GM19438 (cell line): ENCODE measurements at regions not wholly inside any gene's neighbourhood (a gene's known extent, or its start where the extent isn't known, plus 50 kb on each side); places are given as distances from the start of the nearest gene placed in this dataset.

Source experiments
- ATAC-seq: cut with Tn5 transposase; IDR thresholded peaks from one replicate; pipeline ENCODE4 v1.9.1; 2021; ENCODE audit warnings: low read depth; ENCODE audit not compliant: unreplicated experiment

DNA sequence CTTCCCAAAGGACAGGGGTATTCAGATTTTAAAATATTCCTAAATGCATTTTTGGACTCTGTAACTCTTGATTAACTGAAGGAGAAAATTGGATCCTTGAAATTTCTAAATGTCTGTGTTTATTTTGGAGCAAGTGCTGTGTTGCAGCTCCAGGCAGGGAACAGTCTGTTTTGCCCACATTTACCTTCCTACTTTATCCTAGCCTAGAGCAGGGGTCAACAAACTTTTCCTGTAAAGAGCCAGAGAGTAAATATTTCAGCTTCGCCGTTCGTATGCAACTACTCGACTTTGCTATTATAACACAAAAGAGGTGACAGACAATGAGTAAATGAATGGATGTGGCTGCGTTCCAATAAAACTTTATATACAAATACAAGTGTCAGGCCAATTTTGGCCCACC is 402.2 kb downstream of the GPATCH2 start:
- no peak for ATAC-seq

DNA sequence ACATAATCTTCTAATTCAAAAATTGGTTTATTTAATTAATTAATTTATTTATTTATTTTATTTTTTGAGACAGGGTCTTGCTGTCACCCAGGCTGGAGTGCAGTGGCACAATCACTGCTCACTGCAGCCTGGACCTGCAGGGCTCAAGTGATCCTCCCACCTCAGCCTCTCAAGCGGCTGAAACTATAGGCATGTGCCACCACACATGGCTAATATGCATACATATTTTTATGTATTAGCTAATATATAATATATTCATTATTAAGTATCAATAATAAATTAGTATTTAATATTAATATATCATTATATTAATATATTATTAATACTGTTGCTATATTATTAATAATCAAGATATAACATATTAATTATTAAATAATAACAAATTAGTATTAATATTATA is 406.7 kb downstream of the GPATCH2 start:
- ATAC-seq = no peak

DNA sequence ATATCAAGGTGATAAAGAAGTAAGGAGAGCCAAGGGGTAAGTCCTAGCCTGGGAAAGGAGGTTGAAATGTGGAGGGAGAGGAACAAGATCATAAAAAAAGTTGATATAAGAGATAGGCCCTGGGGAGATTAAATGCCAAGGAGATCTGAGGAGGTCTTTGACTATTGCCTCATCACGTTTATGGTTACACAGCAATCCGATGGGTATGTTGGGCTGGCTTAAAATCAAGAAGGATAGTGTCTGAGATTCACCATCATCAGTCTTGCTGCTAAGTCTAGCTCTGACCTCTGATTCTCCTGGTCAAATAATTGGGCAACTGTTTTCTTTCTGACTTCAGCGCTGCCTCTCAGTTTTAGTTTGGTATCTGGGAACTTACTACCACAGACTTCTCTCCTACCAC is 416.3 kb downstream of the GPATCH2 start:
- no peak for ATAC-seq

DNA sequence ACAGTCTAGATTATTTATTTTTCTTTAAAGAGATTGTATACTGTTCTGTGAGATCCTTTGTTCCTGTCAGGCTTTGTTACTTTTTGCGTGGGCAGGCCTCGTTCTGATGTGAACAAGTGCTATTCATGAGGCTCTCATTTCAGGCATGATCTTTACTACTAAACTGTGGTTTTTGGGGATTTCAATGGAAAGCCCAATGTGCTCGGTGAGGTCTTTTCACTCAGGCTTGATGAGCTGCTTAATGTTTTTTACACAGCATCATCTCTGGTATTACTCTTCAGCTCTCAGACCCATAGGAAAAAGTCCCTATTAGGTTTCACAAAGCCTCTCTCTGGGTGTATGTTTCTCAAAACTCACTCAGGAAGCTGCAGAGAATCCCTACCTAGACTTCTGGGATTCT is 419.4 kb downstream of the GPATCH2 start:
- ATAC-seq = no peak

DNA sequence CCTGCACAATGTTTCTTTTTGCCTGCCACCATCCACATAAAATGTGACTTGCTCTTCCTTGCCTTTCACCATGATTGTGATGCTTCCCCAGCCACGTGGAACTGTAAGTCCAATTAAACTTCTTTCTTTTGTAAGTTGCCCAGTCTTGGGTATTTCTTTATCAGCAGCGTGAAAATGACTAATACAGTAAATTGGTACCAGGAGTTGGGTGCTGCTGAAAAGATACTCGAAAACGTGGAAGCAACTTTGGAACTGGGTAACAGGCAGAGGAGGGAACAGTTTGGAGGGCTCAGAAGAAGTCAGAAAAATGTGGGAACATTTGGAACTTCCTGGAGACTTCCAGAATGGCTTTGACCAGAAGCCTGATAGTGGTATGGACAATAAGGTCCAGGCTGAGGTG is 425.3 kb downstream of the GPATCH2 start:
- no peak for ATAC-seq

DNA sequence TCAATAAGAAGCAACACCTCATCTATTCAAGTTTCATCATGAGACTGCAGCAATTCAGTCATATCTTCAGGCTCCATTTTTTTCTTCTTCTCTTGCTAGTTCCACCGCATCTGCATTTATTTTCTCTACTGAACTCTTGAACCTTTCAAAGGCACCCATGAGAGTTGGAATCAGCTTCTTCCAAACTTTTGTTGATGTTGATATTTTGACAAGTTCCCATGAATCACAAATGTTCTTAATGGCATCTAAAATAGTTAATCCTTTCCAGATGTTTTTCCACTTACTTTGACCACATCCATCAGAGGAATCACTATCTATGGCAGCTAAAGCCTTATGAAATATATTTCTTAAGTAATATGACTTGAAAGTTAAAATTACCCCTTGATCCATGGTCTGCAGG is 434.3 kb downstream of the GPATCH2 start:
- no peak for ATAC-seq

DNA sequence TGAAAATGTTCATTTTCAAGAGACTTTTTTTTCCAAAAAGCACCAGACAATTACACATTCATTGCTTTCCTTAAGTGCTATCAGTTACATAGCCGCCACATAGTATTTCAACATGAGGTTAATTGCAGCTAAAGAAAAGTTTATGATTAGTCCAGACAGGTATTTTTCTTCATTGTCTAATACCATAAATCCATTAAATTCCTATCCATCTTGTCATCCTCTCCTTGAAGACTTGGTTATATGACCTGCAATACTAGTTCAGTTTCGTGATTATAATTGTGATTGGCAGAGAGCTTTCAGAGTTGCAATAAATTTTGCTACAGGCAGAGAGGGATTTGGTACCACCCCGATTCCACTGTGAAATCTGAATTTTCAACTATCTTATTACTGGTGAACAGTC is 437.7 kb downstream of the GPATCH2 start:
- no peak for ATAC-seq

DNA sequence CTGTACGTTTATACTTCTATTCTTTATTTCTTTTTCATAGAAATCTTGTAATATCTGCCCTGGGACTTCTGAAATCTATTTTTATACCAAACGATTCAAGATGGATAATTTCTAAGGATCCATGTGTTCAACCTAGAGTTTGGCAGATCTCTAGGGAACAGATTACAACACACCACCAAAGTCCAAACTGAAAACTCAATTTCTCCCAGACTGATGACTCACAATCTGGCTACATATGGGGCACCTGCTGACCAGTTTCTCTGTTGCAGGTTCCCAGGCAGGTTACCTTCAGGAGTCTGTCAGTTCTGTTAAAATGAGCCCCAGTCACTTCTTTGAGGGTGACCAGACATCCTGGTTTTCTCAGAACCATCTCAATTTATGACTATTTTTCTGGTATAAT is 439.4 kb downstream of the GPATCH2 start:
- no peak for ATAC-seq

DNA sequence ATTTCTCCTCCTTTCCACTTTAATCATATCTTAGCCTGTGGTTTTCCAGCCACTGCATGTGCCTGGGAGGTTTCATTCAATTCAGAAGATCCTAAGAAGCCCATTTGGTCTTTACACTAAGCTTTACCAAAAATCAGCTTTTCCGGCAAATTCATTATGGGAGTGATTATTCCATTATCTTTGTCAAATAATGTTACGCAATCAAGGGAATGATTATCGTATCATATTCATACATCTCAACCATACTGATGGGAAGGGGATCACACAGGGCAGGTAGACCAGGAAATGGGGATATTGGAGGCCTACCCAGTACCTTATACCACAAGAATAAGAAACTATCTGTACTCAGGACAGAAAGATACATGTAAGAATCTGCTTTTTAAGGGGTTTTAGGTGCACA is 440.5 kb downstream of the GPATCH2 start:
- no peak for ATAC-seq

DNA sequence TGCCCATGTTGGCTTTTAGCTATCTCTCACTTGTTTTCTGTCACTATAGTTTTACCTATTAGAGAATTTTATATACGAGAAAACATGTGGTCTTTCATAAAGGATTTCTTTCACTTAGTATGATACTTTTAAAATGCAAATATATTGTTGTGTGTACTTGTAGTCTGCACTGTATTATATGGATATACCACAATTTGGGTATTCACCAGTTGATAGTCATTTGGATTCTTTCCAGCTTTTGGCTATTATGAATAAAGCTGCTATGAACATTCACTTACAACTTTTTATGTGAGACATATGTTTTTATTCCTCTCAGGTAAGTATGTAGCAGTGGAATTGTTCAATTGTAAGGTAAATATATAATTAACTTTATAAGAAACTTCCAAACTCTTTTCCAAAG is 441.5 kb downstream of the GPATCH2 start:
- ATAC-seq = no peak

DNA sequence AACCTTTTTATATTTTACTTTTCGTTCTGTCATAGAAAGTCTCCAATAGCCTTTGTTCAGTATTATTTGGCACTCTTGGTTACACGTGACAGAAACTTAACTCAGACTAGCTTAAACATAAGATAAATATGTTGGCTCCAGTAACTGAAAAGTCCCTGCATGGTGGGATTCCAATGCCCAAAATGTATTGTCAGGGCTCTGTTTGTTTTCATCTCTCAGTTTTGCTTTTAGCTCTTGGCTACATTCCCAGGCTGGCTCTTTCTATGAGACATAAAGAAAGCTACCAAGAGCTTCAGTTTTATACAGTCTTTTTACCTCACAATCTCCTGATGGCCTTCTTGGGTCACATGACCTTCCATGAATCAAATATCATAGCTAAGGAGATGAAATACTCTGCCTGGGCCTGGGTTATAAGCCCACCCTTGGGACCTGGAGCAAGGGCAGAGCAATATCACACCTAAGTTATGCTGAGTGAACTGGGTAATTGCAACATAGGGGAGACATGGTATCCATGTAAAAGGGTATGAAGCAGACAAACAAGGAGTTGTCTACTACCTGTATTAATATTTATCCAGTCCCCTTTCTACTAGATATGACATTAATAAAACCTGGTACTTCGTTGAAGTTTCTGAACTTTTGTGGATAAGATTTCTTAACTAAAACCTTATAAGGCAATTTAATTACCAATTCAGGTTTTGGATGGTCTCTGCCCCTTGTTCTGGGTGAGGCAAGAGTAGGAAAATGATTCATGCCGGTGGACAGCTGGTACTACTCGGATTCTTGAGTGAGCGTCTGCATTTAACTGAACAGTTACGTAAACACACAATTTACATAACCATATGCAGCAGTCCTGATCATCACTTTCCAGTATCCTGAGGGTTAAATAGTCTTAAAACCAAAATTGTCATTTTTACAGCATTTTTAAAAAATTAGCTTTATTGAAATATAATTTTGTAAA is 442.3 kb downstream of the GPATCH2 start:
- ATAC-seq = no peak

DNA sequence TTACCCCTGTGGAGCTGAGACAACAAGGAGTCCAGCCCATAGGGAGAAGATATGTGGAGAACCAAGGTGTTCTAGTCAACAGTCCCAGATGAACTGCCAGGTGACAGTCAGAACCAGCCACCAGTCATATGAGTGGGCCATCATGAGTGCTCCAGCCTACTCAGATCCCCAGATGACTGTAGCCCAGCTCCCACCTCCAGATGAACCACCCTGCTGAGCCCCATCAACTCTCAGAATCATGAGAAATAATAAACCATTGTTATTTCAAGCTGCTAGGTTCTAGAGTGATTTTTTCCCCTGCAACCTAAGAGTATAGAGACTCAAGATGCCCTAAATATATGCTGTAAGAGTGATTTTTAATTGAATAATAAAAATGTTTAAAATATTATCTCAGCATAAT is 444.2 kb downstream of the GPATCH2 start:
- ATAC-seq = no peak

DNA sequence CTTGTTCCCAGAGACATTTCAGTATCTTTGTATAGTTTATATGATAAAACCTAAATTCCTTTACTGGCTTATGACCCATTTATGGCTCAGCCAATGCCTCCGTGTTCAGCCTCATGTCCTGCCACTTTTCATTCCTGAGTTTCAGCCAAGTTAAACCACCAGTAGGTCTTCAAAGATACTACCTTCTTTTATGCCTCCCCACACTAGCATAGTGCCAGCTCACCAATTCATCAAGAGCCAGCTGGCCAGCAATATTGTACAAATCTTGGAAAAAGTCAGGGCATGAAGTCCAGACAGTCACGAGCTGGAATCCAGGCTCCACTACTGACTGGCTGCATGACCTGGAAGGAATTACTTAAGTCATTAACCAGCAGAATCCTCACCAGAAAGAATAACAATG is 446.0 kb downstream of the GPATCH2 start:
- no peak for ATAC-seq

DNA sequence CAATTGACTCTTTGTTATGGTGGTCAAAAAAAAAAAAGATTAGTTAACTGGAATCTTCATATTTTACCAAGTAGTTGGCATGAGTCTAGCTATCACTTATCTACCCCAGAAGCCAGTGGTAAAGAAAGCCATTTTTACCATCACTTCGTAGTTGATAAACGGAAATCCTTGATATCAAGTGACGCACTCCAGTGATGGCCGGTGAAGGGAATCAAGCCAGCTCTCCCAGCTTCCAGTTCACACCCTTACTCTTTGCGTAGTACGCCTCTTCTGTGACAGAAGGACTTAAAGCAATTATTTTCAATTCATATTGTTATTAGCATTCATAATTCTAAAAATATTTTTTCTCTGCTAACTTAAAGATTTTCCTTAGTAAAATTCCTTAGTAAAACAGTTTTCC is 447.9 kb downstream of the GPATCH2 start:
- no peak for ATAC-seq

DNA sequence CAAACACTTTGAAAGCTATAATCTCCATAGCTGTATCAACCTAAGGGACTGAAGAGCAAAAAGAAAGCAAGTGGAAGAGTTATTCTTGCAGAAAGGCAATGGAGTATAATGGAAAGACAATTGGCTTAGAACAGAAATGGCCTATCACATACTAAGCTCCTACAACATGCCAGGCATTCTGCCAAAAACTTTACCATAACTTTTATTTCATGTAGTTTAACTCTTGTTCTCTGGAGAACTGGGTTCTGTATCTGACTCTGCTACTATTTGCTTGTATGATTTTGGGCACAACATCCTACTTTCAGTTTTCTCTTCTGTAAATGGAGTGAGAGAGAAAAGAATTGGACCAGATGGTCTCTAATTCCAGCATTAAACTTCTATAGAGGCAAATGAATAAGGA is 449.1 kb downstream of the GPATCH2 start:
- ATAC-seq = no peak

DNA sequence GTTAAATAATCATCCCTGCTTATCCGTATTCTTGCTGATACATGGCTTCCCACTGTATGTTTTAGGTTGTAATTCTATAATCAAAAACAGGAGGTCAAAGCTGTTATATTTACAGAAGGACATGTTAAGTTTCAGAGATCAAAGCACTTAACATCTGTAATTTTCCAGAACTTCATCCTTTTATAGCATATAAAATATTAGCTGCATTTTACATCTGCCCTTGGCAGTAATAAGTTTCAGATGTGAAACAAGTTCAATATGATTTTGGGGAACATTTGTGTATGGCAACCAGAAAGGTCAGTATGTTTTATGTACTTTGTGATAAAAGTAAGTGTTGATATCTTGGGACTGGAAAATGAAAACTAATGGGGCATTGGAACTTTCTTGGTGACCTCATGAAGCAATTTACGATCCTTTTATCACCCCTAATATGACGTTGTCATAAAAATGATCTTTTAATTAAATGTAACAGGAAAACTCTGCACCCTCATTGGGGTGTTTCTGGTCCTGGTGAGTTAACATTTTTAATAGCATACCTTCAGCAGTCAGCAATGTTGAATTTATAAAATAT is 449.6 kb downstream of the GPATCH2 start:
- ATAC-seq = no peak

DNA sequence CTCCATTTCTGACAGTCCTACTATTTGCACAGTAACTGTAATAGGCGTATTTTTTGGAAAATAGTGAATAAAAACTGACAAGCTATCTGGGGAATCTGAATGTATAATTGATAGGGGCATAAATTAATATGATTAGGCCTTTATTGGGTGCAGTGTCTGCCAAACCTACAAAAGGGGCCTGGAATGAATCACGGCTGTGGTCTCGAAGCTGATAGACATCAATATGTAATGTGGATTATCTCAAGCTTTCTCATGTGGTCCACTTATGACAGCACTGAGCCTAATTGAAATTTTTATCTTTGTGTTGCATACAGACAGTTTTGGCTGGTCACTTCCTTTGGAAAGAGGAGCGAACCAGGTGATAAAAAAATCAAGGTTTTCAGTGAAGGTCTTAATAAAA is 450.4 kb downstream of the GPATCH2 start:
- no peak for ATAC-seq

DNA sequence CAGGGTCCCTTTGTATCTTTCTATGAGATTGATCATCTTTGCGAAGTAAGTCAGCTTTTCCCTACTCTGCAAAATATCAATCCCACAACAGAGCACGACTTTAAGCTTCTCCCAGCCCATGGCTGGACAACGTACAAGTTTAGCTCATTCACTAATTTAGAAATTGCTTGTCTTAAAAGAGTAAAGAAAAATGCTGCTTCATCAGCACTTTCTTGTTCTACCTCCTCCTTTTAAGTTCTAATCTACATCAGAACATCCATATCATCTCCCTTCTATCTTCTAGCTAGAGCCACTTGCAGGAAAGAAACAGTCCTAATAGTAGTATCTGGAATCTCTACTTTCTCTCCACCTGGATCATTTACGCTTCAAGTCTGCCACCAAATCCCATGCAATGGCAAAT is 441.2 kb upstream of the ESRRG start:
- ATAC-seq = no peak

DNA sequence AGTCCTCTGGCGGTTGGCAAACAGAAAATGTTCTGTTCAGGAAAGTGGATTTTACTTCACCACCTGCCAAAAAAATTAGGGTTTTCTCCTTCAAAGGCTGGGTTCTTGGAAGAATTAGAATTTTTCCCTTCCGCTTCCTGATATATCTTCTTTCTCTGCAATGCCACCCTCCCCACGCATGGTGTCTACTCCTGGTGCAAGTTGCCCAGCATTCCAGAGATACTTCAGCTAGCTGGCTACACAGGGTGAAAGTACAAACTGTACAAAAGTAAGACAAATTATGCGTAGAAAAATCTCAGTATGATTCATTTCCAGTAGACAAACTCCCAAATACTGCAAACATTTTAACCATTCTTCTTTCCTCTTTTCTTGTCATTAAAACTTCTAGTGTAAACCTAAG is 430.1 kb upstream of the ESRRG start:
- ATAC-seq = no peak

DNA sequence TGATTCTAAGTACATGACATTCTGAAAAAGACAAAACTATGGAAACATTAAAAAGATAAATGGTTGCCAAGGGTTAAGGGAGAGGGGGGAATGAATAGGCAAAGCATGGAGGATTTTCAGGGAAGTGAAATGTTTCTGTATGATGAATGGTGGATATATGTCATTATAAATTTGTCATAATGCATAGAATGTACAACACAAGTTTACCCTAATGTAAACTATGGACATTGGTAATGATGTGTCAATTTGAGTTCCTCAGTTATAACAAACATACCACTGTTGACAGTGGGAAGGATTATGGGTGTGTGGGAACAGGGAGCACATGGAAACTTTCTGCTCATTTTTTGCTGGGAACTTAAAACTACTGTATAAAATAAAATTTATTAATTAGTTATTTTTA is 427.1 kb upstream of the ESRRG start:
- ATAC-seq = no peak

DNA sequence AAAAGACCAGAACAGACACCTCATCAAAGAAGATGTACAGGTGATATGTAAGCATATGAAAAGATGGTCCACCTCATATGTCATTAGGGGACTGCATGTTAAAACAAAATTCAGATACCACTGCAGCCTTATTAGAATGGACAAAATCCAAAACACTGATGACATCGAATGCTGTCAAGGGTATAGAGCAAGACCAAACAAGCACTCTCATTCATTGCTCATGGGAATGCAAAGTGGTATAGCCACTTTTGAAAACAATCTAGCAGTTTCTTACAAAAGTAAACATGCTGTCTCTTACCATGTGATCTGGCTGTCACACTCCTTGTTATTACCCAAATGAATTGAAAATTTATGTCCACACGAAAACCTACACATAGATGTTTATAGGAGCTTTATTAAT is 426.6 kb upstream of the ESRRG start:
- no peak for ATAC-seq

DNA sequence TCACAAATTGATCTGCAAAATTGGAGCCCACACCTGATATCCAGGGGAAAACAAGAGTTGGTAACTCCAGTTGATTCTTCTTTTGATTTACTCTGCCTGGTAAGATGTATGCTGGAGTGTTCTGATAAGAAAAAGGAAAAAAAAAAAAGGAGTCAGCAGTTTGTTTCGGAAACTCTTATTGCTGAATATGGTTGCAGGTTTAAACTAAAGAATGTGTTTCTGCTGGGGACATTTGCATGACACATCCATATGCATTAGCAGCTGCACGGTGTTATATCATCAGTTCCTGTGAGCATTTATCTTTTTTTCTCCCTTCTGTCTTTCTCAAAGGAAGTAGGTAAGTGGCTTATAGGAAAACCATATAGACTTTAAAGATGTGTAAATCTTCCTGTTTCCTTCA is 418.5 kb upstream of the ESRRG start:
- ATAC-seq = no peak
